A549 (cell line): ENCODE measurements at regions not wholly inside any gene's neighbourhood (a gene's known extent, or its start where the extent isn't known, plus 50 kb on each side); places are given as distances from the start of the nearest gene placed in this dataset.

Source experiments
- ATAC-seq, 2 experiments: fragments of 200-7000 bp in 1 of 2; fragments of >200 bp in 1 of 2; cut with Nextera tagmentation in 1 of 2; cut with Tn5 transposase in 1 of 2; 3 replicates each; pipeline versions ENCODE4 v1.8.0 to v1.9.1; 2018 to 2020; ENCODE audit warnings: mild to moderate bottlenecking in 1 of 2, moderate library complexity in 1 of 2
- CTCF ChIA-PET: fragments of 300-600 bp; sonication (Branson Sonifier 250); formaldehyde crosslinking; extraction: SDS; loops from one replicate; lab custom pipeline; 2021; ENCODE audit warnings: antibody characterized with exemption, inconsistent platforms; lab: Yijun Ruan, JAX
- POLR2A ChIA-PET: fragments of 350-600 bp; formaldehyde crosslinking; extraction: SDS; loops from one replicate; lab custom pipeline; 2021; ENCODE audit warnings: antibody characterized with exemption, inconsistent platforms; lab: Yijun Ruan, JAX
- DNase-seq, 2 experiments: peaks; one replicate each; pipeline versions ENCODE4 v3.0.0 to v3.0.0-alpha.2; 2011 to 2016; ENCODE audit warnings: low read depth in 1 of 2, low spot score in 1 of 2
- FAIRE-seq: peaks from 2 replicates; lab custom pipeline; 2011; peaks lifted over from hg19 to GRCh38; lab: Jason Lieb, UNC
- H3K27ac ChIP-seq, 2 experiments: fragments of >200 bp; sonication (Bioruptor Twin); formaldehyde crosslinking; 3 replicates each; pipeline ENCODE4 v1.5.1; 2016 to 2017
- H3K4me1 ChIP-seq: fragments of >200 bp; sonication (Bioruptor Twin); formaldehyde crosslinking; 3 replicates; pipeline ENCODE4 v1.6.1; 2016
- H3K4me2 ChIP-seq: fragments of >200 bp; sonication (Bioruptor Twin); formaldehyde crosslinking; 3 replicates; pipeline ENCODE4 v1.6.1; 2016
- H3K4me3 ChIP-seq: fragments of >200 bp; sonication (Bioruptor Twin); formaldehyde crosslinking; 3 replicates; pipeline ENCODE4 v1.5.1; 2016
- H3K9me3 ChIP-seq: fragments of >200 bp; sonication (Bioruptor Twin); formaldehyde crosslinking; 3 replicates; pipeline ENCODE4 v1.6.1; 2016
- BHLHE40 ChIP-seq: IDR thresholded peaks from 2 replicates; pipeline ENCODE4 v1.6.1; 2012; ENCODE audit warnings: low read depth, low read length, inconsistent platforms
- CBX8 ChIP-seq: fragments of 200-600 bp; sonication (generic); IDR thresholded peaks from 2 replicates; pipeline ENCODE4 v1.6.1; 2016
- CEBPB ChIP-seq, 2 experiments: fragments of >200 bp in 1 of 2; sonication (Bioruptor Twin) in 1 of 2; formaldehyde crosslinking in 1 of 2; IDR thresholded peaks; 2 replicates each; pipeline ENCODE4 v1.6.1; 2012 to 2016
- CHD2 ChIP-seq: fragments of 150-350 bp; IDR thresholded peaks from 2 replicates; pipeline ENCODE4 v1.6.1; 2014; ENCODE audit warnings: low read length; ENCODE audit not compliant: partially characterized antibody
- EP300 ChIP-seq, 2 experiments: fragments of >200 bp; sonication (Bioruptor Twin); formaldehyde crosslinking; IDR thresholded peaks; 2 replicates in 1 of 2; 3 replicates in 1 of 2; pipeline ENCODE4 v1.6.1; 2016 to 2017
- FOSB ChIP-seq: fragments of 250-450 bp; sonication (Bioruptor Pico); IDR thresholded peaks from 2 replicates; pipeline ENCODE4 v1.5.0; 2020; ENCODE audit warnings: mild to moderate bottlenecking, moderate library complexity
- HOXB5 ChIP-seq: fragments of 250-450 bp; sonication (Bioruptor Pico); IDR thresholded peaks from 2 replicates; pipeline ENCODE4 v1.5.0; 2020; ENCODE audit warnings: mild to moderate bottlenecking, moderate library complexity
- JUN ChIP-seq, 2 experiments: fragments of >200 bp; sonication (Bioruptor Twin); formaldehyde crosslinking; IDR thresholded peaks; 2 replicates in 1 of 2; 3 replicates in 1 of 2; pipeline ENCODE4 v1.6.1; 2016 to 2017
- JUNB ChIP-seq: fragments of >200 bp; sonication (Bioruptor Twin); formaldehyde crosslinking; IDR thresholded peaks from 2 replicates; pipeline ENCODE4 v1.6.1; 2016
- KDM5A ChIP-seq: fragments of 200-600 bp; sonication (generic); IDR thresholded peaks from 2 replicates; pipeline ENCODE4 v1.6.1; 2016; ENCODE audit warnings: antibody characterized with exemption, mild to moderate bottlenecking
- MYC ChIP-seq: IDR thresholded peaks from 2 replicates; pipeline ENCODE4 v1.6.1; 2012; ENCODE audit warnings: mild to moderate bottlenecking, inconsistent platforms, low read length, improper control_type of control experiment, borderline replicate concordance
- NR3C1 ChIP-seq: fragments of >200 bp; sonication (Bioruptor Twin); formaldehyde crosslinking; IDR thresholded peaks from 3 replicates; pipeline ENCODE4 v1.6.1; 2017
- PHF8 ChIP-seq: fragments of 200-600 bp; sonication (generic); IDR thresholded peaks from 2 replicates; pipeline ENCODE4 v1.6.1; 2016; ENCODE audit warnings: low read depth, mild to moderate bottlenecking, antibody characterized with exemption, moderate library complexity, borderline replicate concordance
- RAD21 ChIP-seq, 2 experiments: fragments of >200 bp in 1 of 2; sonication (Bioruptor Twin) in 1 of 2; formaldehyde crosslinking in 1 of 2; IDR thresholded peaks in 1 of 2; conservative IDR thresholded peaks in 1 of 2; 2 replicates in 1 of 2; 3 replicates in 1 of 2; pipeline ENCODE4 v1.6.1; 2012 to 2018; ENCODE audit warnings: inconsistent platforms in 1 of 2
- RNF2 ChIP-seq: fragments of 200-600 bp; sonication (generic); IDR thresholded peaks from 2 replicates; pipeline ENCODE4 v1.6.1; 2016; ENCODE audit warnings: low read depth, mild to moderate bottlenecking, antibody characterized with exemption, moderate library complexity, borderline replicate concordance
- TFCP2L1 ChIP-seq: fragments of 250-450 bp; sonication (Bioruptor Pico); IDR thresholded peaks from 2 replicates; pipeline ENCODE4 v1.5.0; 2021; ENCODE audit warnings: mild to moderate bottlenecking
- TP53 ChIP-seq: fragments of 250-450 bp; sonication (Bioruptor Pico); IDR thresholded peaks from 2 replicates; pipeline ENCODE4 v1.5.0; 2021; ENCODE audit warnings: mild to moderate bottlenecking, moderate library complexity
- ZC3H11A ChIP-seq: fragments of 450-650 bp; IDR thresholded peaks from 2 replicates; pipeline ENCODE4 v1.6.1; 2014; ENCODE audit warnings: antibody characterized with exemption, mild to moderate bottlenecking
- ZFP36 ChIP-seq: fragments of 450-650 bp; IDR thresholded peaks from 2 replicates; pipeline ENCODE4 v1.6.1; 2014; ENCODE audit warnings: borderline replicate concordance; ENCODE audit not compliant: partially characterized antibody
- ZSCAN20 ChIP-seq: fragments of 250-450 bp; sonication (Bioruptor Pico); IDR thresholded peaks from 2 replicates; pipeline ENCODE4 v1.8.0; 2022; ENCODE audit warnings: mild to moderate bottlenecking, moderate library complexity
- WGBS: methylation state at CpG from one replicate; pipeline ENCODE4 v1.1.6; 2017; ENCODE audit errors: missing lambda C conversion rate; 5-methylcytosine and 5-hydroxymethylcytosine counted together
- TF ChIP-seq, protein P1 (sequence below): fragments of >200 bp; sonication (Bioruptor Twin); formaldehyde crosslinking; IDR thresholded peaks from 2 replicates; pipeline ENCODE4 v1.6.1; 2016
- TF ChIP-seq, protein P2 (sequence below): fragments of 200-600 bp; sonication (generic); IDR thresholded peaks from 2 replicates; pipeline ENCODE4 v1.6.1; 2016; ENCODE audit warnings: antibody characterized with exemption, mild to moderate bottlenecking, moderate library complexity
- TF ChIP-seq, protein P3 (sequence below): fragments of 450-650 bp; IDR thresholded peaks from 2 replicates; pipeline ENCODE4 v1.6.1; 2014; ENCODE audit warnings: antibody characterized with exemption
- TF ChIP-seq, protein P4 (sequence below): IDR thresholded peaks from 2 replicates; pipeline ENCODE4 v1.6.1; 2012; ENCODE audit warnings: low read depth, borderline replicate concordance

DNA sequence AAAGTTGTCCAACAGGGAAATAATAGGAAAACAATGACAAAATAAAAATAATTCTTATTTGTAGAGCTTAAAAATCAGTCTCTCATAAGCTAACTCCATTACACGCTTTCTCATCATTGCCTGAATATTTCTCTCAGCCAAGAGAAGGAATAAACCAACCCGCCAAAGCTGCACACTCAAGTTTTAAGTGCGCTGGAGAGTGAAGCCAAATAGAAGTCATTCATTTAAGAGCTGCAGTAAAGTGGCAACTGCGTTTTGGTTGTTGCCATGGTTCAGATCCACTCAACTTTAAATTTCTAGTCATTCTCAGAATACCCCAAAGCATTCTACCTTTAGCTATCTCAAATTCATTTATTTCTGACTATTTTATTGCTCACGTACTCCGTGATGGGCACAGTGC is 230.7 kb downstream of the CBLN4 start:
- WGBS, result 2% methylated on average over 6 of the region's 6 CpGs
- Histone ChIP-seq H3K4me2 (no peak overlapping the region), H3K4me3 (no peak overlapping the region), H3K27ac (no peak overlapping the region), H3K4me1 (no peaks in the 10 kb centered on the region)
- TF ChIP-seq BHLHE40 (no peak), TFCP2L1 (CRISPR knock-in tag) (no peak), RNF2 (no peak), JUN (IDR thresholded peaks at IDR 0.05) (no peak), TP53 (CRISPR knock-in tag) (no peak), CEBPB (IDR thresholded peaks at IDR 0.05) (no peak), ZC3H11A (no peak), EP300 (IDR thresholded peaks at IDR 0.05) (no peak), FOSB (CRISPR knock-in tag) (no peak), KDM5A (no peak), JUNB (no peak)
- TF ChIP-seq, protein P1, sequence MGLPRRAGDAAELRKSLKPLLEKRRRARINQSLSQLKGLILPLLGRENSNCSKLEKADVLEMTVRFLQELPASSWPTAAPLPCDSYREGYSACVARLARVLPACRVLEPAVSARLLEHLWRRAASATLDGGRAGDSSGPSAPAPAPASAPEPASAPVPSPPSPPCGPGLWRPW, result no peak
- TF ChIP-seq, protein P2, sequence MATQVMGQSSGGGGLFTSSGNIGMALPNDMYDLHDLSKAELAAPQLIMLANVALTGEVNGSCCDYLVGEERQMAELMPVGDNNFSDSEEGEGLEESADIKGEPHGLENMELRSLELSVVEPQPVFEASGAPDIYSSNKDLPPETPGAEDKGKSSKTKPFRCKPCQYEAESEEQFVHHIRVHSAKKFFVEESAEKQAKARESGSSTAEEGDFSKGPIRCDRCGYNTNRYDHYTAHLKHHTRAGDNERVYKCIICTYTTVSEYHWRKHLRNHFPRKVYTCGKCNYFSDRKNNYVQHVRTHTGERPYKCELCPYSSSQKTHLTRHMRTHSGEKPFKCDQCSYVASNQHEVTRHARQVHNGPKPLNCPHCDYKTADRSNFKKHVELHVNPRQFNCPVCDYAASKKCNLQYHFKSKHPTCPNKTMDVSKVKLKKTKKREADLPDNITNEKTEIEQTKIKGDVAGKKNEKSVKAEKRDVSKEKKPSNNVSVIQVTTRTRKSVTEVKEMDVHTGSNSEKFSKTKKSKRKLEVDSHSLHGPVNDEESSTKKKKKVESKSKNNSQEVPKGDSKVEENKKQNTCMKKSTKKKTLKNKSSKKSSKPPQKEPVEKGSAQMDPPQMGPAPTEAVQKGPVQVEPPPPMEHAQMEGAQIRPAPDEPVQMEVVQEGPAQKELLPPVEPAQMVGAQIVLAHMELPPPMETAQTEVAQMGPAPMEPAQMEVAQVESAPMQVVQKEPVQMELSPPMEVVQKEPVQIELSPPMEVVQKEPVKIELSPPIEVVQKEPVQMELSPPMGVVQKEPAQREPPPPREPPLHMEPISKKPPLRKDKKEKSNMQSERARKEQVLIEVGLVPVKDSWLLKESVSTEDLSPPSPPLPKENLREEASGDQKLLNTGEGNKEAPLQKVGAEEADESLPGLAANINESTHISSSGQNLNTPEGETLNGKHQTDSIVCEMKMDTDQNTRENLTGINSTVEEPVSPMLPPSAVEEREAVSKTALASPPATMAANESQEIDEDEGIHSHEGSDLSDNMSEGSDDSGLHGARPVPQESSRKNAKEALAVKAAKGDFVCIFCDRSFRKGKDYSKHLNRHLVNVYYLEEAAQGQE, result no peak
- TF ChIP-seq, all 56 proteins: peak for 0
- FAIRE-seq (no peak), DNase-seq (no peak), ATAC-seq (no peak)
- no peaks in the 10 kb centered on the region for H3K9me3 ChIP-seq
- ChIA-PET CTCF (no interaction called here), POLR2A (no interaction called here)

DNA sequence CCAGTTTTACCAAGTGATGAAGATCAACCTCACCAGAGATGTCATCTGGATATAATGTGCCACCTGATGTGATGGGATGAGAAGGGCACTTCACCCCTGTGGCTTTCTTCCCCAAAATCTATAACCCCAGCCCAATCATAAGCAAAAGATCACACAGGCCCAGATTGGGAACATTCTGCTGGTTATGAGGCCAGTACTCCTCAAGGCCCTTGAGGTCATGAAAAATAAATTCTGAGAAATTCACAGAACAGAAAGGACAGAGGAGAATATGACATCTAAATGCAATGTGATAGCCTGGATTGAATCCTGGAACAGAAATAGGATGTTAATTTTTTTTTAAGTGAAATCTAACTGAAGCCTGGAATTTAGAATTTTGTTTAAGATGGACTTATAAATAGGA is 243.5 kb downstream of the CBLN4 start:
- no peaks in the 10 kb centered on the region for H3K4me1 ChIP-seq
- no peak overlapping the region for H3K27ac ChIP-seq
- DNase-seq, result no peak
- CTCF ChIA-PET, result no interaction called here
- TF ChIP-seq, protein P3, sequence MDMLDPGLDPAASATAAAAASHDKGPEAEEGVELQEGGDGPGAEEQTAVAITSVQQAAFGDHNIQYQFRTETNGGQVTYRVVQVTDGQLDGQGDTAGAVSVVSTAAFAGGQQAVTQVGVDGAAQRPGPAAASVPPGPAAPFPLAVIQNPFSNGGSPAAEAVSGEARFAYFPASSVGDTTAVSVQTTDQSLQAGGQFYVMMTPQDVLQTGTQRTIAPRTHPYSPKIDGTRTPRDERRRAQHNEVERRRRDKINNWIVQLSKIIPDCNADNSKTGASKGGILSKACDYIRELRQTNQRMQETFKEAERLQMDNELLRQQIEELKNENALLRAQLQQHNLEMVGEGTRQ, result no peak
- no peak for TF ChIP-seq JUN (IDR thresholded peaks at IDR 0.05)
- no peak for TF ChIP-seq PHF8
- TF ChIP-seq CBX8, result no peak
- TF ChIP-seq, protein P4, sequence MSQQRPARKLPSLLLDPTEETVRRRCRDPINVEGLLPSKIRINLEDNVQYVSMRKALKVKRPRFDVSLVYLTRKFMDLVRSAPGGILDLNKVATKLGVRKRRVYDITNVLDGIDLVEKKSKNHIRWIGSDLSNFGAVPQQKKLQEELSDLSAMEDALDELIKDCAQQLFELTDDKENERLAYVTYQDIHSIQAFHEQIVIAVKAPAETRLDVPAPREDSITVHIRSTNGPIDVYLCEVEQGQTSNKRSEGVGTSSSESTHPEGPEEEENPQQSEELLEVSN, result no peak
- no peak for TF ChIP-seq ZFP36
- TF ChIP-seq KDM5A, result no peak
- TF ChIP-seq NR3C1, result no peak
- no peak for TF ChIP-seq RAD21 (conservative IDR thresholded peaks at IDR 0.05 in 1 of 2, IDR thresholded peaks at IDR 0.05 in 1 of 2)
- no peak for TF ChIP-seq ZSCAN20
- no peak for TF ChIP-seq MYC
- no peak for TF ChIP-seq BHLHE40
- no peak for TF ChIP-seq CHD2
- TF ChIP-seq HOXB5, result no peak
- TF ChIP-seq, all 56 proteins: peak for 0
- no peak for FAIRE-seq
- ATAC-seq, result no peak
- POLR2A ChIA-PET, result no interaction called here
- Histone ChIP-seq H3K4me3 (no peak overlapping the region), H3K9me3 (peaks cover 2% of the 10 kb centered on the region; the same call in 1 of the 3 replicates), H3K4me2 (no peak overlapping the region)
